HG03108 (cell line): ENCODE measurements at regions not wholly inside any gene's neighbourhood (a gene's known extent, or its start where the extent isn't known, plus 50 kb on each side); places are given as distances from the start of the nearest gene placed in this dataset.
"Not testable (repeated sequence)": the region's sequence is repeated elsewhere in the genome, so short reads cannot be mapped to it uniquely, and the experiment has no call there.

Experiments used
- ATAC-seq: cut with Tn5 transposase; IDR thresholded peaks from one replicate; pipeline ENCODE4 v1.9.1; 2021; ENCODE audit warnings: moderate library complexity; ENCODE audit not compliant: unreplicated experiment

DNA sequence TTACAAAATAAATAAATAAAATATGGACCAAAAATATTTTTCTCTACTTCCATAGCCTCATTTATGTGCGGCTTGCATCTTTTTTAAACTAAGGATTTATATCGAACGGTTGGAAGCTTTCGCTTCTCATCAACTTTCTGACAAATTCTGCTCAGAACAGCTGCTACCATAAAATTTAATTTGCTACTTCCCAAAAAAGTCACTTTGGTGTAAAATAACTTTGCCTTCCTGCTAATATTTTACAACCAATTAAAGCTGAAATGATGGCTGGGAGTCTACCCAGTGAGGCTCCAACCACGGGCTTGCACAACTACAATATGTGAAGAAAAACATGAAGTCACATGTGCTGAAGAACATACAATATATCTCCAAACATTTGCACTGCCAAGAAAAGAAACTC, 253.1 kb upstream of the NEBL start:
- no peak for ATAC-seq

DNA sequence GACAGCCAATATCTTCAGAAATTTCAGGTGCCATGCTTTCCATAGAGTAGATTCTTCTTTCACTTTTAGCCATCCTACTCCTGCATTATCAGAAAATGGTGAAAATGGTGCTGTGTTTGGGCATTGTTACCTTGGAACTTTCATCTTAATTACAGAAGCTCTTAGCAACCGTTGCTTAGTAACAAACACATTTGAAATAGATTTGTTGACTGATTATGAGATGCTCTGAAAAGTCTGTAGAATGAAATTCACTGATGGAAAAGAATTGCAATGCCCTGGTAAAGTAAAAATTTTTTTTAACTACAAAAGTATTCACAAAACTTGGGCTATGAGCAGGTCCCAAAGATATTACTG, 249.3 kb upstream of the NEBL start:
- ATAC-seq, result no peak

DNA sequence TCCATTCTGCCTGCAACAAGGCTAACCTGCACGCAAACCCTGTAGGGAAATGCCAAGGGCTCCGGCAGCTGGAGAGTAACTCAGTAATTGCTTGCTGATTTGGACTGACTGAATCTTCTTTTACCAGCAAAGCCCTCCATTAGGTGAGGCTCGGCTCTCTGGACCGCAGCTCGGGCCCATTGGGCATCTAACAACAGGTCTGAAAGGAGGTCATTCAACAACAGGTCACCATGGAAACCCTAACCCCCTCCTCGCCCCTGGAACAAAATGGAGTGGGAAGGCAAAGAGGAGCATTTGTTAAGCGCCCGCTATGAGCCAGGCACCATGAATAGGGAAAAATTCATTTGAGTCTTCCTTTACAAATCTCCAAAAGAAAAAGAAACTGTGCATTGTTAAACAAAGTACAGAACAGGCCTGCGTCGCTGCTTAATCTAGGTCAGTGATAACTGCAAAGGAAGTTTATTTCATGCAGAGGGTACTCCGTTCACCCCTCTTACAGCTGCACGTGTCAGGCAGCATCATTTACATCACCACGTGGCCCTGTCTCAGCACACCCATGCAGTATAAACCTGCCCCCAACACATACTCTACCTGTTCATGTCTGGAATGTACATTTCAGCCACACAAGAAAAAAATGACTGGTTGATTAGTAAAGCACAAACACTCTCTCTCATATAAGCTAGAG, 248.8 kb upstream of the NEBL start:
- no peak for ATAC-seq

DNA sequence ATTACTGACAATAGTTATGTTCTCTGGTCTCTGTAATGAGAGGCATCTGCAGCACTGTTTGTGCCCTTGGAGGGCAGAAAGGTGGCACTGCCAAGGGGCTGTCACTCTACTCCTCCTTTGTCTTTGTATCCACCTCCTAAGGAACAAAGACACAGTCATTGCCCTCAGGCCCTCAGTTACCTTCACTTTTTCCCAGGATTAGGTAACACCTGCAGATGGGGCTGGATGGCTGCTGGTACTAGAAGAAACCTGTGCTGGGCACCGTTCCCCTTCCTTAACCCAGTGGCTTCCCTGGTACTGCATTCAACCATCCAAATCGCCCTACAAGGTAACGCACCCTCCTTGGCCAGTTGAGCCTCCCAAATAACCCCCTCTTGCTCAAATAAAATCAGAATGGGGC, 246.9 kb upstream of the NEBL start:
- no peak for ATAC-seq

DNA sequence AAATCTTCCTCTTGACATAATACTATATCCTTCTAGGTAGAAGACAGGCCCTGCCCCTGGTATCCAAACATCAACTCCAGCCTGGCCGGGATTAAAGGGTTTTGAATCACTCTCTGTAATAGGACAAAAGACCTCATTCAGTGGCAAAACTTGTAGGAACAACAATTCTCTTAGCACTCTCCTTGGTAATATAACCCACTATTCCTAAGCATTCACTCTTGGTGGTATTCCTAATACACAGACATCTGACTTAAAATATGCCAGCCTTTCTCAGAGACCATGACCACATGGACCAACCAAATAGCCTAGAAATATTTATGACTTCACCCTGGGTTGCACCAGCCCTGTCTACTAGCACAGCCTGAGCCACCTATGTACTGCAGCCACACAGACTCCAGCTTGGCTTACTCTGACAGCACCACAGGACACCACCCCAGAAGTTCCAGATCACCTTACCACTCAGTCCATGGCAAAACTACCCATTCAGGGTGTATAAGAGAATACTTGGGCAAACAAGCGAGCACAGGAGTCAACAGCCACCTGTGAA, 244.9 kb upstream of the NEBL start:
- no peak for ATAC-seq

DNA sequence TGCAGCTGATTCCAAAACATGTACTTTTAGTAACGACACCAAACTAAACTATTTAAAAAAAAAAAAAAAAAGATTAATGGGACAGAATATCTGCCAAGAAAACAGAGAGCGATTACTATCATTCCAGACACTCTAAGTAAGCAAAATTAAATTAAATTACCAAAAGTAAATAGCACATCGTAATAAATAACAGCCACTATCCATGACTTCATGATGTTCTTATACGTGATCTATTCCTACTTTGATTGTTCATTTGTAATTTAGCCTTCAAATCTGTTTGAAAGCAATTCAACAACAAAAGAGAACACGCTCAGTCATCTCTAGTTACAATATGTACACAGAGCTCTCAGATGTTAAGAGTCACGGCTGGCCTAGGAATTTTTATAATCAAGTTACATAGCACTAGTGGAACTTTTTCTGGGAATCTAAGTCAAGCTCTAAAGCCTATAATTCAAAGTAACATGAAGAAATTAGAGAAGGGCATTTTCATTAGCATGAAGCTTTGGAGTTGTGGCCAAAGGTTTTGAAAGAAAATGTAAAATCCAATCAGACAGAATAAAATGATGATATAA, 241.7 kb upstream of the NEBL start:
- ATAC-seq, result no peak

DNA sequence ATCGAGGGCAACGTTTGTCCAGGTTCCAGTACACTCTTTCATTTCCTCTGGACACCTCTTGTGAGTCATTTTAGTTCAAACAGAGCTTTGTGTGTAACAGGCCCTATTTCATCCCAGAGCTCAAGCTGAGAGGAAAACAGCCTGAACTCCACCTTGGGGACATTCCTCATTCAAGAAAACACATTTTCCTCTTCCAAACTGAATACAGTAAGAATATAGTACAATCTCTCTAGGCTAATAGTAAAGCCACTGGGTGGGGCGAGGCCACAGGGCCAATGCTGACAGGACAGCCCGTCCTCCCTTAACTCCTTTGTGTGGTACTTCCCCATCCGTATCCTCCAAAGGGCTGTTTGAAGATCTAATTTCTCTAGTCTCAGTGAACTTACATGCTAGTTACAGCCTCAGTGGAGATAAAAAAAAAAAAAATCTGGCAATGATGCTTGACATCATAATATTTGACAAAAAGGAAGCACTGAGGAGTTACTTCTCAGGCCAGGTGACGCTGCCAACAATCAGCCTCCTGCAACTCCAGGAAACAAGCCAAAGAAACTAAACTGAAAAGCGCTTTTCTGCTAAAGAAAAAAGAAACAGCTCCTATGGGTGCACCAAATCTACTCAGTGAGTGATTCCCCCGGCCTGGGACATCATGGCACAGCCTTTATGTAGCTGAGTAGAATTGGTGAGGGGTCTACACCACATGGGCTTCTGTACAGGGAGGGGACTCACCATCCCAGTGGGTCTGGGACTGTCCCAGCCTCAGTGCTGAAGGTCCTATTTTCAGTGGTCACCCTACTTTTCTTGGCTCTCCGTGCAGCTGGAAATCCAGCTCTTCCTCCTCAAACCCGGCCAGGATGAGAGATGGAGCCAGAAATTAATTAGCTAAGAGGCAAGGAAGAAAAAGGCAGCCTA, 238.2 kb upstream of the NEBL start:
- no peak for ATAC-seq

DNA sequence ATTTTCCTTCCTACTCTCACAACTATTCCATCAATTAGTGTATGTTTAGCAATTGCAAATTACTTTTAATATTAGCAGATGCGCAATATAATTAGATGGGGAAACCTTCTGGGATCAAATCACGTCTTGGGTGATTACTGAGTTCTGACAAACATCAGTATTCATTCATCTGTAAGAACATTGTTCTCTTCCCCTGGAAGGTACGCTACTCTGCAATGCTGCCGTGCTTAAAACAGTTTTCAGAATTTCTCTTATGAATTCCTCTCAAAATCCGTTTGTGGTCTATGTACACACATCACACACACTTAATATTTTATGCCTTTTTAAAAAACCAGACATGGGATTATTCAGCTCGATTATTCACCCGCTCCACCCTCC, 237.5 kb upstream of the NEBL start:
- ATAC-seq, result no peak

GRCh38 chr10:21130683-21131442, 233.8 kb upstream of the NEBL start:
- no peak for ATAC-seq

DNA sequence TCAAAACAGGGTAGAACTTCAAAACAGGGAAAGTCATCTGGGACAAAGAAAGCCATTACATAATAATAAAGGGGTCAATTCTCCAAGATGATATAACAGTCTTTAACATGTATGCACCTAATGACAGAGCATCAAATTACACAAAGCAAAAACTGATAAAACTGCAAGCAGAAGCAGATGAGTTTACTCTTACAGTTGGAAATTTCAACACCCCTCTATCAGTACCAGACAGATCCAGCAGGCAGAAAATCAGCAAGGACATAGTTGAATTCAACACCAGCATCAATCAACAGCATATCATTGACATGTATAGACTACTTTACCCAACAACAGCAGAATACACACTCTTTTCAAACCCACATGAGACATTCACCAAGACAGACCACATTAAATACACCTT, 233.0 kb upstream of the NEBL start:
- no peak for ATAC-seq

- ATAC-seq, result no peak
Measured at GRCh38 chr10:21125471-21126228, 228.5 kb upstream of the NEBL start.

GRCh38 chr10:21122907-21123306, 225.8 kb upstream of the NEBL start:
- no peak for ATAC-seq

- not testable (repeated sequence) for ATAC-seq
Measured at GRCh38 chr10:21121822-21122221, 224.7 kb upstream of the NEBL start.

GRCh38 chr10:21114683-21115082, 217.6 kb upstream of the NEBL start:
- no peak for ATAC-seq

- ATAC-seq, result no peak
Measured at GRCh38 chr10:21110358-21110757, 213.2 kb upstream of the NEBL start.

DNA sequence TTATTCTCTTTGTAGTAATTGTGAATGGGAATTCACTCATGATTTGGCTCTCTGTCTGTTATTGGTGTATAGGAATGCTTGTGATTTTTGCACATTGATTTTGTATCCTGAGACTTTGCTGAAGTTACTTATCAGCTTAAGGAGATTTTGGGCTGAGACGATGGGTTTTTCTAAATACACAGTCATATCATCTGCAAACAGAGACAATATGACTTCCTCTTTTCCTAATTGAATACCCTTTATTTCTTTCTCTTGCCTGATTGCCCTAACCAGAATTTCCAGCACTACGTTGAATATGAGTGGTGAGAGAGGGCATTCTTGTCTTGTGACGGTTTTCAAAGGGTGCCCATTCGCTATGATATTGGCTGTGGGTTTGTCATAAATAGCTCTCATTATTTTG, 209.8 kb upstream of the NEBL start:
- ATAC-seq, result not testable (repeated sequence)

DNA sequence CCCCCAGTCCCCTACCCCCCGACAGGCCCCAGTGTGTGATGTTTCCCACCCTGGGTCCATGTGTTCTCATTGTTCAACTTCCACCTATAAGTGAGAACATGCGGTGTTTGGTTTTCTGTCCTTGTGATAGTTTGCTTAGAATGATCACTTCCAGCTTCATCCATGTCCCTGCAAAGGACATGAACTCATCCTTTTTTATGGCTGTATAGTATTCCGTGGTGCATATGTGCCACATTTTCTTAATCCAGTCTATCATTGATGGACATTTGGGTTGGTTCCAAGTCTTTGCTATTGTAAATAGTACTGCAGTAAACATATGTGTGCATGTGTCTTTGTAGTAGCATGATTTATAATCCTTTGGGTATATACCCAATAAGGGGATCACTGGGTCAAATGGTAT, 208.2 kb upstream of the NEBL start:
- not testable (repeated sequence) for ATAC-seq

GRCh38 chr10:21100871-21101514, 203.9 kb upstream of the NEBL start:
- no peak for ATAC-seq

- no peak for ATAC-seq
Measured at GRCh38 chr10:21100190-21100589, 203.1 kb upstream of the NEBL start.
